Activated T-helper 1 cell treated with anti-CD3 and anti-CD28 coated beads, Interleukin-12 subunit alpha, Interleukin-12 subunit beta, Interleukin-2, Interleukin-4 antibody, amounts not matched to agents 30 ng/mL and 10 ng/mL and 1 ng/mL, durations not matched to agents 14 hours and 24 hours and 36 hours (primary cell): ENCODE measurements at regions not wholly inside any gene's neighbourhood (a gene's known extent, or its start where the extent isn't known, plus 50 kb on each side); places are given as distances from the start of the nearest gene placed in this dataset.

Experiments used
- DNase-seq: peaks from one replicate; pipeline ENCODE4 v3.0.0; 2021; ENCODE audit warnings: low spot score
- H3K27ac Mint-ChIP-seq: one replicate; pipeline ENCODE4 v1.8.0; 2021; ENCODE audit warnings: mild to moderate bottlenecking, mixed read lengths
- H3K27me3 Mint-ChIP-seq: one replicate; pipeline ENCODE4 v1.8.0; 2022; ENCODE audit warnings: mild to moderate bottlenecking, moderate library complexity, mixed read lengths; ENCODE audit not compliant: insufficient read depth
- H3K36me3 Mint-ChIP-seq: one replicate; pipeline ENCODE4 v1.8.0; 2021; ENCODE audit warnings: low read depth, mixed read lengths
- H3K4me1 Mint-ChIP-seq: one replicate; pipeline ENCODE4 v1.8.0; 2021; ENCODE audit warnings: low read depth, mixed read lengths
- H3K4me3 Mint-ChIP-seq: one replicate; pipeline ENCODE4 v1.8.0; 2021; ENCODE audit warnings: mild to moderate bottlenecking, moderate library complexity, mixed read lengths
- H3K9me3 Mint-ChIP-seq: one replicate; pipeline ENCODE4 v1.8.0; 2021; ENCODE audit warnings: mixed read lengths
- intact Hi-C: fragments of 100-400 bp; cut with micrococcal nuclease; formaldehyde crosslinking; loops from one replicate; pipeline ENCODE4 v1.15.1; 2024

DNA sequence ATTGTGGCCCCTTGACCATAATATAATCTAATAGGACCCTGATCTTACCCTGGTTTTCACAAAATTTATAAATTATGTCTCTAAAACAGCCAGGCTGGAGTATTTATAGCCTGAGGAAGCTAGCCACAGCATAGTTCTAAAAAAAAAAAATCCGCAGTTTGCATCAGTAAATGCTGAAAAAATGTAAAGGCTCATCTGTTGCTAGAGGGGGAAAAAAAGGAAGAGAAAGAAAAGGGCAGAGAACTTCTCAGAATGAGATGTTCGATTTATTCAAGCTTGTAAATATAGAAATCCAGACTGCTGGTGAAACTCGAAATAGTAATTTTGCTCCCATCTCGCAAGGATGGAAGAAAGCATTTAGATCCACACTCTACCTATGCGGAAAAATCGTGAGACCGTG lies 467.5 kb downstream of the NTRK2 start:
- no peak for DNase-seq
- H3K36me3 Mint-ChIP-seq = no peaks in the 10 kb centered on the region
- intact Hi-C loops = no loop called here
- no peak overlapping the region for H3K27ac Mint-ChIP-seq
- H3K4me3 Mint-ChIP-seq = no peak overlapping the region
- no peaks in the 10 kb centered on the region for H3K4me1 Mint-ChIP-seq
- H3K27me3 Mint-ChIP-seq = no peaks in the 10 kb centered on the region
- peaks cover 4% of the 10 kb centered on the region for H3K9me3 Mint-ChIP-seq

DNA sequence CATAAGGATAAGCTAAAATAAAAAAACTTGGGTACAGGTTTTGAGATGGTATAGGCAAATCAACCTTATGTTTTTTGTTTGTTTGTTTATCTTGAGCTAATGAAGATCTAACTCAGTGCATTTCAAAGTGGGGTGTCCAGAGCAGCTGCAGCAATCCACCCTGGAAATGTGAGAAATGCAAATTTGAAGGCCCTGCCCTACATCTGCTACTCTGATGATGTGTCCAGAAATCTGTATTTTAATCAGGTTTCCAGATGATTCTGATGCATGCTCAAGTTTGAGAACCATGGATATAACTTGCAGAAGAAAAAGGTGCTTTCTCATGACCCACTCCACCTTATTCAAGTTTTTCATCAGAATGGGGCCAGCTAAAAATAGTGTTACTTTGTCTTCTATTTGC lies 467.0 kb downstream of the NTRK2 start:
- intact Hi-C loops = no loop called here
- Mint-ChIP-seq H3K4me1 (no peaks in the 10 kb centered on the region), H3K4me3 (no peak overlapping the region), H3K36me3 (no peaks in the 10 kb centered on the region), H3K27me3 (no peaks in the 10 kb centered on the region), H3K9me3 (peaks cover 4% of the 10 kb centered on the region), H3K27ac (no peak overlapping the region)
- no peak for DNase-seq

DNA sequence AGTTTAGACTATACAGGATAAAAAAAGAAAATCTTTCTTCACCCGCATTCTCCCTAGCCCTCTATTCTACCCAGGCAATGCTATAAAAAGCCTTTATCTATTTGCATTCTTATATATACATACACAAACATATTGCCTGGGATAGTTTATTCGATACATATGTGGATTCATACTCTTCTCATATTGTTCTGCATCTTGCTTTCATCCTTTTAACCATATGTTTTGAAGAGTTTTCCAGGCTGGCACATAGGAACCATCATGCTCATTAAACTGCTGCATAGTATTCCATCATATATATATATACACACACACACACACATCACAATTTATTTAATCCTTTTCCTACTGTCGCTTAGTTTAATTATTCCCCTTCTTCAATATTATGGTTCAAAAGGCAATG lies 461.2 kb downstream of the NTRK2 start:
- H3K36me3 Mint-ChIP-seq = no peaks in the 10 kb centered on the region
- intact Hi-C loops = no loop called here

DNA sequence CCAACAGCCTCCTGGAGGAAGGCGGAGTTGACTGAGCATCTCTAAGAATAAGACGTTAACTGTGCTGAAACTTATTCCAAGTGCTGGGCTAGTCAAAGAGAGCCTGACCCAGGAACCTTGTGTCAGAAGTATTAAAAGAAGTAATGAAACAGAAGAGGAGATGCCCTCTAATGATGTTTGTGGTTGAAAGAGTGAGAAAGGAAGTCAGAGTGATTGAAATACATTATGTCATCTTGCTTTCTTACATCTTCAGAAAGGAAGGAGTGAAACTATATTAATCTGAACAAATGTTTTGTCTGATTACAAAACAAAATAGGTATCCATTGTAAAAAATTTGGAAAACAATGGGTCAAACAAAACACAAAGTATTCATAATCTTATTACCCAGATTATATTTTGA lies 460.7 kb downstream of the NTRK2 start:
- Mint-ChIP-seq H3K4me3 (no peak overlapping the region), H3K27me3 (no peaks in the 10 kb centered on the region), H3K9me3 (peaks cover 4% of the 10 kb centered on the region), H3K36me3 (no peaks in the 10 kb centered on the region), H3K27ac (no peak overlapping the region), H3K4me1 (no peaks in the 10 kb centered on the region)
- DNase-seq = no peak
- intact Hi-C loops = no loop called here

More for the DNA sequence above, 461.2 kb downstream of the NTRK2 start:
- no peak overlapping the region for H3K4me3 Mint-ChIP-seq
- H3K27me3 Mint-ChIP-seq = no peaks in the 10 kb centered on the region
- no peak overlapping the region for H3K27ac Mint-ChIP-seq
- H3K9me3 Mint-ChIP-seq = peaks cover 4% of the 10 kb centered on the region
- H3K4me1 Mint-ChIP-seq = no peaks in the 10 kb centered on the region
- DNase-seq = no peak

- H3K36me3 Mint-ChIP-seq = no peaks in the 10 kb centered on the region
- no peak overlapping the region for H3K27ac Mint-ChIP-seq
- DNase-seq = no peak
- intact Hi-C loops = no loop called here
- H3K4me3 Mint-ChIP-seq = no peak overlapping the region
- H3K4me1 Mint-ChIP-seq = no peaks in the 10 kb centered on the region
- H3K9me3 Mint-ChIP-seq = peaks cover 4% of the 10 kb centered on the region
- H3K27me3 Mint-ChIP-seq = no peaks in the 10 kb centered on the region
These were observed 460.0 kb downstream of the NTRK2 start for GRCh38 chr9:85129514-85129913.

GRCh38 chr9:85118990-85119755 lies 449.6 kb downstream of the NTRK2 start:
- H3K27ac Mint-ChIP-seq = no peak overlapping the region
- no peaks in the 10 kb centered on the region for H3K4me1 Mint-ChIP-seq
- DNase-seq = no peak
- H3K9me3 Mint-ChIP-seq = no peaks in the 10 kb centered on the region
- intact Hi-C loops = no loop called here
- H3K27me3 Mint-ChIP-seq = no peaks in the 10 kb centered on the region
- no peaks in the 10 kb centered on the region for H3K36me3 Mint-ChIP-seq
- no peak overlapping the region for H3K4me3 Mint-ChIP-seq

DNA sequence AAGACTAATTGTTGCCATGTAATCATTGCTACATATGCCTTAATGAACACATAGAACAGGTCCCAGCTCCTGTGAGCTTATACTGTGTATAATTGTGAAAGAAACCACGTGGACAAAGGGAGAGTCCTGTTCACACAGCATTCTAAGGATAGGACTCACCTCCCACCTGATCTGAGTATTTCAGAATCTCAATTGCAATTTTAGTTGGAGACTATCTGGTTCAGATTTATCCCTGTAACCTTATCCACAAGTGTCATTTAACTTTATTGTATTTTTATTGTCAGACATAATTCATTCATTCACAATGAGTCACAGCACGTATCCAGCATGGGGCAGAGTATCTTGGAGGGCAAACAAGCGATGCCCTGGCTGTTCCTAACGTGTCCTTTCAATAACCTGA lies 448.3 kb downstream of the NTRK2 start:
- H3K4me1 Mint-ChIP-seq = no peaks in the 10 kb centered on the region
- no peaks in the 10 kb centered on the region for H3K36me3 Mint-ChIP-seq
- no peak for DNase-seq
- no peaks in the 10 kb centered on the region for H3K9me3 Mint-ChIP-seq
- H3K27ac Mint-ChIP-seq = no peak overlapping the region
- no peak overlapping the region for H3K4me3 Mint-ChIP-seq
- H3K27me3 Mint-ChIP-seq = no peaks in the 10 kb centered on the region
- intact Hi-C loops = no loop called here

DNA sequence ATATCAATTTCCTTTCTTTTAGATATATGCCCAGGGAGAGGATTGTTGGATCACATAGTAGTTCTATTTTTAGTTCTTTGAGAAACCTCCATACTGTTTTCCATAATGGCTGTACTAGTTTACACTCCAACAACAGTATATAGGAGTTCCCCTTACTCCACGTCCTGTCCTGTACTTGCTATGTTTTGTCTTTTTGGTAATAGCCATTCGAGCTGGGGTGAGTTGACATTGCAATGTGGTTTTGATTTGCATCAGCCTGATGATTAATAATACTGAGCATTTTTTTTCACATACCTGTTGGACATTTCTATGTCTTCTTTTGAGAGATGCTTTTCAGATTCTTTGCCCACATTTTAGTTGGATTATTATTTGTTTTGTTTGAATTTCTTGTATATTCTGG lies 445.9 kb downstream of the NTRK2 start:
- Mint-ChIP-seq H3K36me3 (no peaks in the 10 kb centered on the region), H3K27ac (no peak overlapping the region), H3K9me3 (no peaks in the 10 kb centered on the region), H3K27me3 (no peaks in the 10 kb centered on the region), H3K4me3 (no peak overlapping the region), H3K4me1 (no peaks in the 10 kb centered on the region)
- DNase-seq = no peak
- intact Hi-C loops = no loop called here

- intact Hi-C loops = no loop called here
- H3K4me1 Mint-ChIP-seq = no peaks in the 10 kb centered on the region
- no peak overlapping the region for H3K27ac Mint-ChIP-seq
- H3K4me3 Mint-ChIP-seq = no peak overlapping the region
- H3K27me3 Mint-ChIP-seq = no peaks in the 10 kb centered on the region
- H3K9me3 Mint-ChIP-seq = no peaks in the 10 kb centered on the region
- H3K36me3 Mint-ChIP-seq = no peaks in the 10 kb centered on the region
- DNase-seq = no peak
These were observed 445.3 kb downstream of the NTRK2 start for GRCh38 chr9:85114799-85115198.

GRCh38 chr9:85112933-85113418 lies 443.4 kb downstream of the NTRK2 start:
- H3K4me1 Mint-ChIP-seq = no peaks in the 10 kb centered on the region
- no peak for DNase-seq
- intact Hi-C loops = no loop called here
- H3K36me3 Mint-ChIP-seq = no peaks in the 10 kb centered on the region
- H3K27me3 Mint-ChIP-seq = no peaks in the 10 kb centered on the region
- no peak overlapping the region for H3K4me3 Mint-ChIP-seq
- H3K27ac Mint-ChIP-seq = no peak overlapping the region
- no peaks in the 10 kb centered on the region for H3K9me3 Mint-ChIP-seq

GRCh38 chr9:85112391-85112790 lies 442.9 kb downstream of the NTRK2 start:
- Mint-ChIP-seq H3K36me3 (no peaks in the 10 kb centered on the region), H3K4me1 (no peaks in the 10 kb centered on the region)

GRCh38 chr9:85108746-85109145 lies 439.2 kb downstream of the NTRK2 start:
- intact Hi-C loops = no loop called here
- no peaks in the 10 kb centered on the region for H3K27me3 Mint-ChIP-seq
- no peaks in the 10 kb centered on the region for H3K9me3 Mint-ChIP-seq
- H3K36me3 Mint-ChIP-seq = no peaks in the 10 kb centered on the region
- H3K27ac Mint-ChIP-seq = no peak overlapping the region
- H3K4me3 Mint-ChIP-seq = no peak overlapping the region
- no peaks in the 10 kb centered on the region for H3K4me1 Mint-ChIP-seq
- DNase-seq = no peak

More at GRCh38 chr9:85112391-85112790, 442.9 kb downstream of the NTRK2 start:
- no peaks in the 10 kb centered on the region for H3K27me3 Mint-ChIP-seq
- H3K4me3 Mint-ChIP-seq = no peak overlapping the region
- no peaks in the 10 kb centered on the region for H3K9me3 Mint-ChIP-seq
- no peak overlapping the region for H3K27ac Mint-ChIP-seq
- no peak for DNase-seq
- intact Hi-C loops = no loop called here

DNA sequence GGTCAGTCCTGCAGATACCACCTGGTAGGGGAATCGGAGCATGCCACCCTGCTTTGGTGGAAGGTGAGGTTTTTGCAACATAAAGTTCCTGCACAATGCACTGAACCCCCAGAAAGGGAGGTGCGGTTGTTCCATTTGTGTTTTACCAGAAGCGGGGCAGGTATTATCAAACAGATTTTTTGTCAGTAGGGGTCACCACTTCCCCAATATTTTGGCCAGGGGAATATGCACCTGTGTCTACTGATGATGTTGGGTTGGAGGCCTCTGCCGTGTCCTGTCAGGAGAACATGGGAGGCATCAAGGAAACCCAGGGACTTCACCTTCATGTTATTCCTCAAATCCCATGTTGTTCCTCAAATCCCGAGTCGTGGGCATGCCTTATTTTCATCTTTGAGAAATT lies 438.7 kb downstream of the NTRK2 start:
- Mint-ChIP-seq H3K9me3 (no peaks in the 10 kb centered on the region), H3K27me3 (no peaks in the 10 kb centered on the region), H3K27ac (no peak overlapping the region), H3K4me1 (no peaks in the 10 kb centered on the region), H3K36me3 (no peaks in the 10 kb centered on the region), H3K4me3 (no peak overlapping the region)
- intact Hi-C loops = no loop called here
- DNase-seq = no peak
